ENCODE measurements at regions not wholly inside any gene's neighbourhood (a gene's known extent, or its start where the extent isn't known, plus 50 kb on each side); places are given as distances from the start of the nearest gene placed in this dataset.

DNA sequence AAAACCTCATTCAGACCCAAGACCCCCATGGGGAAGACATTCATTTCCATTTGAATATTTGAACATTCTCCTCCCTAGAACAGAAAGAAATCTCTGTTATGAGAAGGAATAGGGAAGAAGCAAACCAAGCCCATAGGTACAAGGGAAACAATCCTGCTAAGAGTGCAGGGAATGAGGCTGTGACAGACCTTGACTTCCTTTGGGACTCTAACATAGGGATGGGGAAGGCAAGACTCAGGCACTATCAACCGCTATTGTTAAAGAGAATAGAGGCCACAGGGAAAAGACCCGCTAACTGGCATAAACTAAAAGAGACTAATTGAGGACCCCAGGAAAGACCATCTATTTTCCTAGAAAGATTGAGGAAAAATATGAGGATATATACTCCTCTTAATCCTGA lies 117.8 kb upstream of the BRINP3 start:
- ATAC-seq (ENCODE audit: insufficient number of reproducible peaks, low FRiP score, low read depth), result no peak
- Histone ChIP-seq H3K4me1 (ENCODE audit: control insufficient read depth in 1 of 2, low read depth in 2 of 2) (no peaks in the 10 kb centered on the region), H3K9me3 (no peaks in the 10 kb centered on the region), H3K4me3 (no peak overlapping the region), H3K27ac (no peak overlapping the region), H3K27me3 (replicated peaks; ENCODE audit: insufficient read depth) (no peaks in the 10 kb centered on the region), H3K36me3 (no peaks in the 10 kb centered on the region)
- no peak for TF ChIP-seq CTCF (IDR thresholded peaks at IDR 0.05)
- no peak for DNase-seq (ENCODE audit: low spot score)

DNA sequence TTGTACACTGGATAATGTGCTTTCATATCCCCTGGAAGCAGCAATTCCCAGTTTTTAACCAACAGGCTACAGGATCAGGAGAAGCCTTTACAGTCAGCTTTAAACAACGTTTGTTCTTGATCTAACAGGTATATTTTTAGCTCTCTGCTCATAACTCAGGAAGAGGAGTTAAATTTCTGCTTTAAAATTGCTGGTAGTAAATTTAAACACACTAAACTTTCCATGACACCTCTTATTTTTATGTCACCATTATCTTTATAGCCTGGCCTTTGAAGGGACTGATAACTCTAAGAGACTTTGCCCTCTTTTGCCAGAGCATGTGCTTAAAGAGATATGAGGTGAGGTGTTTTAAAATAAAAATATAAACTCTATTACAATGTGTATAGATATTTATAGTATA lies 119.6 kb upstream of the BRINP3 start:
- ATAC-seq (ENCODE audit: insufficient number of reproducible peaks, low FRiP score, low read depth) (no peak), DNase-seq (ENCODE audit: low spot score) (no peak)
- TF ChIP-seq CTCF (IDR thresholded peaks at IDR 0.05), result no peak
- no peaks in the 10 kb centered on the region for H3K9me3 ChIP-seq
- H3K4me3 ChIP-seq, result no peak overlapping the region
- no peaks in the 10 kb centered on the region for H3K27me3 ChIP-seq (replicated peaks; ENCODE audit: insufficient read depth)
- H3K27ac ChIP-seq, result no peak overlapping the region
- no peaks in the 10 kb centered on the region for H3K36me3 ChIP-seq
- H3K4me1 ChIP-seq (ENCODE audit: control insufficient read depth in 1 of 2, low read depth in 2 of 2), result no peaks in the 10 kb centered on the region

GRCh38 chr1:190599670-190600069 lies 122.0 kb upstream of the BRINP3 start:
- H3K36me3 ChIP-seq, result no peaks in the 10 kb centered on the region
- H3K4me3 ChIP-seq, result no peak overlapping the region
- no peak for ATAC-seq (ENCODE audit: insufficient number of reproducible peaks, low FRiP score, low read depth)
- no peak for DNase-seq (ENCODE audit: low spot score)
- no peak for TF ChIP-seq CTCF (IDR thresholded peaks at IDR 0.05)
- H3K27ac ChIP-seq, result no peak overlapping the region
- H3K4me1 ChIP-seq (ENCODE audit: control insufficient read depth in 1 of 2, low read depth in 2 of 2), result no peaks in the 10 kb centered on the region
- H3K27me3 ChIP-seq (replicated peaks; ENCODE audit: insufficient read depth), result no peaks in the 10 kb centered on the region
- H3K9me3 ChIP-seq, result no peaks in the 10 kb centered on the region

DNA sequence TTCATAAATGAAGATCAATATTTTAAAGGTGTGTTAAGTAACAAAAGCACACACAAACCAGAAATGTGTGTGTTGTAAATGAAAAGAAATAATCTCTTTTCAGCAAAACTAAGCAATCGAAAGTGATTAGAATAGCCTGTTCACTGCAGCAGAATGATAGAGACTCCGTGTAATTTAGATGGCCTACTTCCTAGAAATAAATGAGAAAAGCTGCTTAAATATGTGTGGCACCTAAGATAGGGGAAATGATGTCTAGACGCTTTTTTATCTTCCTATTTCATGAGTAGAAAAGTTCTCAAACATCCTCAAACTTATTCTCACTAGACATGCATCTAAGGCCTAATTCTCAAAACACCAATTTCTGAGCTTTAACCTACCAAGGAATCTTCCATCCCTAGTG lies 124.7 kb upstream of the BRINP3 start:
- DNase-seq (ENCODE audit: low spot score), result no peak
- Histone ChIP-seq H3K4me1 (ENCODE audit: control insufficient read depth in 1 of 2, low read depth in 2 of 2) (no peaks in the 10 kb centered on the region), H3K4me3 (no peak overlapping the region), H3K36me3 (no peaks in the 10 kb centered on the region), H3K9me3 (no peaks in the 10 kb centered on the region), H3K27me3 (replicated peaks; ENCODE audit: insufficient read depth) (no peaks in the 10 kb centered on the region), H3K27ac (no peak overlapping the region)
- no peak for TF ChIP-seq CTCF (IDR thresholded peaks at IDR 0.05)
- no peak for ATAC-seq (ENCODE audit: insufficient number of reproducible peaks, low FRiP score, low read depth)

- H3K36me3 ChIP-seq, result no peaks in the 10 kb centered on the region
Observed at GRCh38 chr1:190608282-190608681, 130.6 kb upstream of the BRINP3 start.

More at GRCh38 chr1:190608282-190608681, 130.6 kb upstream of the BRINP3 start:
- no peak for TF ChIP-seq CTCF (IDR thresholded peaks at IDR 0.05)
- no peaks in the 10 kb centered on the region for H3K27me3 ChIP-seq (replicated peaks; ENCODE audit: insufficient read depth)
- no peak for DNase-seq (ENCODE audit: low spot score)
- no peak overlapping the region for H3K4me3 ChIP-seq
- ATAC-seq (ENCODE audit: insufficient number of reproducible peaks, low FRiP score, low read depth), result no peak
- no peak overlapping the region for H3K27ac ChIP-seq
- no peaks in the 10 kb centered on the region for H3K9me3 ChIP-seq
- H3K4me1 ChIP-seq (ENCODE audit: control insufficient read depth in 1 of 2, low read depth in 2 of 2), result no peaks in the 10 kb centered on the region
